ENCODE measurements at regions not wholly inside any gene's neighbourhood (a gene's known extent, or its start where the extent isn't known, plus 50 kb on each side); places are given as distances from the start of the nearest gene placed in this dataset.

- no peak for FAIRE-seq
Observed at GRCh38 chr1:4596486-4596885, 57.9 kb upstream of the AJAP1 start.

GRCh38 chr1:4597020-4597419, 57.4 kb upstream of the AJAP1 start:
- FAIRE-seq, result no peak

GRCh38 chr1:4598561-4598960, 55.8 kb upstream of the AJAP1 start:
- FAIRE-seq, result no peak

- no peak for FAIRE-seq
Observed at GRCh38 chr1:4599521-4599920, 54.9 kb upstream of the AJAP1 start.

GRCh38 chr1:4599951-4600481, 54.4 kb upstream of the AJAP1 start:
- FAIRE-seq, result no peak

- FAIRE-seq, result no peak
Observed at GRCh38 chr1:4600615-4601460, 53.6 kb upstream of the AJAP1 start.

- FAIRE-seq, result no peak
Observed at GRCh38 chr1:4601941-4602340, 52.5 kb upstream of the AJAP1 start.

- no peak for FAIRE-seq
Observed at GRCh38 chr1:4602462-4603294, 51.7 kb upstream of the AJAP1 start.

GRCh38 chr1:4603295-4604110, 50.9 kb upstream of the AJAP1 start:
- no peak for FAIRE-seq
